ENCODE measurements at regions not wholly inside any gene's neighbourhood (a gene's known extent, or its start where the extent isn't known, plus 50 kb on each side); places are given as distances from the start of the nearest gene placed in this dataset.
A peak's percentile ranks its signal among the peaks of the same experiment; 100 is the strongest.

- no peak overlapping the region for H3K4me3 Mint-ChIP-seq
- intact Hi-C loops (cut with micrococcal nuclease), result no loop called here
- H3K27me3 Mint-ChIP-seq, result peaks cover 7% of the 10 kb centered on the region
- H3K4me1 Mint-ChIP-seq (ENCODE audit: low read depth), result peaks cover 28% of the 10 kb centered on the region
- no peaks in the 10 kb centered on the region for H3K36me3 Mint-ChIP-seq (ENCODE audit: low read depth)
- H3K9me3 Mint-ChIP-seq, result no peaks in the 10 kb centered on the region
- peak overlapping the region; percentile 14 for H3K27ac Mint-ChIP-seq
Measured at GRCh38 chr6:110043366-110043994, 65.4 kb downstream of the GPR6 start.

DNA sequence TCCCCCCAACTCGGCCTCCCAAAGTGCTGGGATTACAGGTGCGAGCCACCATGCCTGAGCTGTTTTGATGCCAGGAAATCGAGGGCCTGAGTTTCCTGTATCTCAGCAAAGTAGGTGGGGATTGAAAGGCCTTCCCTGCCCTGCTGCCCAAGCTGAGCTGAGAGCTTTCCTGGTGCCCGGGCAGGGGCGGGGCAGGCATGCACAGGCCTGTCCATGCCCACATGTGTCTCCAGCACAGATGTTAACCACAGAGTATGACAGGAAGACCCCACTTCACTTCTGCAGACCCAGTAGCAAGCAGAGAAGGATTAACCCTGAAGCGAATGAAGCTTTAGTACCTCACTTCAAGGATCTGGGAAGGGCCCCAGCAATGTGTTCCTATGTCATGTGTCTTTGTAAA lies 66.0 kb downstream of the GPR6 start:
- no peaks in the 10 kb centered on the region for H3K9me3 Mint-ChIP-seq
- peaks cover 7% of the 10 kb centered on the region for H3K27me3 Mint-ChIP-seq
- H3K4me1 Mint-ChIP-seq (ENCODE audit: low read depth), result peaks cover 27% of the 10 kb centered on the region
- H3K27ac Mint-ChIP-seq, result peak overlapping the region; percentile 14
- intact Hi-C loops (cut with micrococcal nuclease), result no loop called here
- no peaks in the 10 kb centered on the region for H3K36me3 Mint-ChIP-seq (ENCODE audit: low read depth)
- no peak overlapping the region for H3K4me3 Mint-ChIP-seq

GRCh38 chr6:110044622-110045021 lies 66.5 kb downstream of the GPR6 start:
- intact Hi-C loops (cut with micrococcal nuclease), result no loop called here
- Mint-ChIP-seq H3K27me3 (peaks cover 7% of the 10 kb centered on the region), H3K4me1 (ENCODE audit: low read depth) (peaks cover 22% of the 10 kb centered on the region), H3K4me3 (no peak overlapping the region), H3K9me3 (no peaks in the 10 kb centered on the region), H3K36me3 (ENCODE audit: low read depth) (no peaks in the 10 kb centered on the region), H3K27ac (no peak overlapping the region)

DNA sequence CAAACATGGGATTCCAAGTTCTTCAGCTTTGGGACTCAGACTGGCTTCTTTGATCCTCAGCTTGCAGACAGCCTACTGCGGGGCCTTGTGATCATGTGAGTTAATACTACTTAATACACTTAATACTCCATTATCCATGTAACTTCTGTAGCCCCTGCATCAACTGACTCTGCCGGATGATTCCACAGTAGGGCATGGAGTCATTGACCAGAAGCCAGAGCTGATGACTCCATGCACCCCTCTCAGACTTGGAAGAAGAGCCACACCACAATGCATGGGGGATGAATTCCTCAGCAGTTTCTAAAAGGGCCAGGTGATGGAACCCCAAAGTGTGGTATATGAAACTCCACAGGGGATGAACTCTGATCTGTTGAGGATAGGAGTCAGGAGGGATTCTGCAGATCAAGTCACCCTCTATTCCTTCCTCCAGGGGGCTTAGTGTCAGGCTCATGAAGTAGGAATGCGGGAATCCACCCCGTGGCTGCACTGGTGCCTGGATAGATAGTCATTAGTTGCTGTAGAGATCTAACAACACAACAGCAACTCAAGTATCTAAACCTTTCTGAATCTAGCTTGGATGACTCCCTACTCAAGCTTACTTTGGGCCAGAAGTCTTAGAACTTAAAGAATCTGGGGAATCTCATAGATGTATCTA lies 70.2 kb downstream of the GPR6 start:
- Mint-ChIP-seq H3K27ac (no peak overlapping the region), H3K36me3 (ENCODE audit: low read depth) (no peaks in the 10 kb centered on the region), H3K27me3 (no peaks in the 10 kb centered on the region), H3K9me3 (no peaks in the 10 kb centered on the region), H3K4me1 (ENCODE audit: low read depth) (peaks cover 15% of the 10 kb centered on the region), H3K4me3 (no peak overlapping the region)
- intact Hi-C loops (cut with micrococcal nuclease), result no loop called here

GRCh38 chr6:110049696-110050439 lies 71.8 kb downstream of the GPR6 start:
- Mint-ChIP-seq H3K36me3 (ENCODE audit: low read depth) (no peaks in the 10 kb centered on the region), H3K4me3 (no peak overlapping the region), H3K27me3 (no peaks in the 10 kb centered on the region), H3K27ac (no peak overlapping the region), H3K4me1 (ENCODE audit: low read depth) (peaks cover 5% of the 10 kb centered on the region), H3K9me3 (no peaks in the 10 kb centered on the region)
- intact Hi-C loops (cut with micrococcal nuclease), result loop anchor here (10.0 kb wide), 1 partner anchor 335 kb away; no protein-coding TSS in a partner anchor

Measured in dendritic cell treated with granulocyte-macrophage colony-stimulating factor and Interleukin-4, amounts not matched to agents 40 ng/mL and 50 ng/mL, for 4 days (primary cell).